ENCODE measurements at regions not wholly inside any gene's neighbourhood (a gene's known extent, or its start where the extent isn't known, plus 50 kb on each side); places are given as distances from the start of the nearest gene placed in this dataset.
A peak's percentile ranks its signal among the peaks of the same experiment; 100 is the strongest.

DNA sequence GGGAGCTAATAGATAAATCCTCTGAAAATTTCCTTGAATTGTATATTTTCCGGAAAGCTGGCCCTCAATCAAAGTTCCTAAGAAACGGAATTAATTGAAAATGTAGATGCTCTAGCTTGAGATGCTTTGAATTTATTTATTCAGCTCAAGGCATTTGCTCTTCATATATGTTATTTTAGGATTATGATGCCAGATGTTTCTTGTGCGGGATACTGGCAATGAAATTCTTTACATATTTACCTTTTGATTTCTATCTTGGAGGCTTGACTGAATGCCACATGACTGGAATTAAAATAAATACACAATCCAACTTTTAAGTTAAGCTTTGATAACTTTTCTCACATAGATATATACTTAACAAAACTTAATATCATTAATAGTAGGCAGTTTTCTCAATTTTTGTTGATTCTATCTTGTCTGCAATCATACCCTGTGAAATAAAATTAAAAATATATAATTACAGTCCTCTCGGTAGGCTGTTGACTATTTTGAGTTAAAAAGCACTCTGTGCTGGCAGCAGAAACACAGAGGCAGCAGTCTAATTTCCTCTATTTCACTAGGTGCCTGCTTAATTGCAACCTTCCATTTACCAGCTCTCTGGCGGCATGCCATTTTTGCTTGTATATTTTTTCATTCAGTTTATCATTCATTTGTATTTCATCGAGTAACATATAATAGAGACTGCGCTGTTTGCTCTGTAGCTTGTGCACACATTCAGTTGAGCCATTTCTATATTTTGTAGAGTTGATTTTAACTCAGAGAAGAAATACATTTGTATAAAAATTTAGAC, 991.5 kb downstream of the ADGRL3 start:
- no peak overlapping the region for H3K4me3 ChIP-seq (ENCODE audit: low read length)
- no peak for DNase-seq (ENCODE audit: low read depth)
- no peak for TF ChIP-seq CTCF (conservative IDR thresholded peaks at IDR 0.05; ENCODE audit: low read depth, low read length)

DNA sequence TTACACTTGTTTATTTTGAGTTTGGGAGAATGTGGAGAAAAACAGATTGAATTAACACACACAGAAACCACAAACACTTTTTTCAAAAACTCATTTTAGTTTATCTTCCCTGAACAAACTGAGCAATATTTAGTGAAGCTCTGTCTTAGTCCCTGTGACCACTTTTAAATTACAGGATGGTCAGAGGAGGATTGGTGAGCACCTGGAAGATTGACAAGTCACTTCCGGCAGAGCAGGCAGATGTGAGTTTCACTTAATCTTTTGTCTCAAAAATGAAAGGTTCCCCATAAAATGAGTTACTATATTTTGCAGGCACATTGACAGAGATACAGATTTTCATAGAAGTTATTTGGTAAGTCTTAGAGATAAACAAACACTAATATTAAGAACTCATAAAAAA, 970.1 kb downstream of the ADGRL3 start:
- no peak overlapping the region for H3K4me3 ChIP-seq (ENCODE audit: low read length)
- no peak for DNase-seq (ENCODE audit: low read depth)
- TF ChIP-seq CTCF (conservative IDR thresholded peaks at IDR 0.05; ENCODE audit: low read depth, low read length) = no peak

- no peak overlapping the region for H3K4me3 ChIP-seq (ENCODE audit: low read length)
- TF ChIP-seq CTCF (conservative IDR thresholded peaks at IDR 0.05; ENCODE audit: low read depth, low read length) = no peak
- DNase-seq (ENCODE audit: low read depth) = no peak
Observed at GRCh38 chr4:62168681-62169080, 968.6 kb downstream of the ADGRL3 start.

- no peak for TF ChIP-seq CTCF (conservative IDR thresholded peaks at IDR 0.05; ENCODE audit: low read depth, low read length)
- DNase-seq (ENCODE audit: low read depth) = no peak
- H3K4me3 ChIP-seq (ENCODE audit: low read length) = no peak overlapping the region
Observed at GRCh38 chr4:62162606-62163005, 962.5 kb downstream of the ADGRL3 start.

GRCh38 chr4:62161446-62161845, 961.3 kb downstream of the ADGRL3 start:
- H3K4me3 ChIP-seq (ENCODE audit: low read length) = no peak overlapping the region
- TF ChIP-seq CTCF (conservative IDR thresholded peaks at IDR 0.05; ENCODE audit: low read depth, low read length) = no peak
- DNase-seq (ENCODE audit: low read depth) = peak; percentile 68

- TF ChIP-seq CTCF (conservative IDR thresholded peaks at IDR 0.05; ENCODE audit: low read depth, low read length) = no peak
- no peak for DNase-seq (ENCODE audit: low read depth)
- no peak overlapping the region for H3K4me3 ChIP-seq (ENCODE audit: low read length)
Observed at GRCh38 chr4:62159876-62160275, 959.8 kb downstream of the ADGRL3 start.

DNA sequence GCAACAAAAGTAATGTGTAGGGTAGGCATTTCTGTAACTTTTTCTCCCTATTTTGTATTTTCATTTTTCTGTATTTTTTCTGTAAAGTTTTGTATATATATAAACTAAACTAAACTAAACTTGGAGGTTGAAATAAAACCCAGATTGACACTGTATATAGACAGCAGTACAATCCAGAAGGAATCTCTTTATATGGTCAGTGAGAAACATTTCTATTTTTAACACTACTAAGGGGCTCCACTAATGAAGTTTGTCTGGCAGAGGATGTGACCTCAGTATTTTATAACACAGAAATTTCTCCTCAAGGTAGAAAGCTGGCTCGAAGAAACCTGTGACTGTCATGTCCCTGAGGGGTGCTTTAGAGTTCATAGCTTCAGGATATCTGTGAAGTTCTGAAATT, 959.2 kb downstream of the ADGRL3 start:
- TF ChIP-seq CTCF (conservative IDR thresholded peaks at IDR 0.05; ENCODE audit: low read depth, low read length) = no peak
- no peak overlapping the region for H3K4me3 ChIP-seq (ENCODE audit: low read length)

More for the DNA sequence above, 959.2 kb downstream of the ADGRL3 start:
- DNase-seq (ENCODE audit: low read depth) = no peak

Measured in retinal pigment epithelial cell (primary cell).